H1 (cell line): ENCODE measurements at regions not wholly inside any gene's neighbourhood (a gene's known extent, or its start where the extent isn't known, plus 50 kb on each side); places are given as distances from the start of the nearest gene placed in this dataset.

Source experiments
- CTCF ChIA-PET: fragments of 300-600 bp; sonication (Branson Sonifier 250); formaldehyde crosslinking; loops from one replicate; lab custom pipeline; 2021; ENCODE audit not compliant: partially characterized antibody; lab: Charles Lee
- POLR2A ChIA-PET: fragments of 300-600 bp; sonication (Branson Sonifier 250); formaldehyde crosslinking; loops from one replicate; lab custom pipeline; 2021; ENCODE audit warnings: inconsistent platforms; ENCODE audit not compliant: partially characterized antibody; lab: Charles Lee
- DNase-seq, 2 experiments: peaks; one replicate each; pipeline versions ENCODE4 v3.0.0 to v3.0.0-alpha.2; 2010 to 2022; ENCODE audit warnings: low spot score in 2 of 2, low read depth in 1 of 2, mixed read lengths in 1 of 2
- FAIRE-seq: peaks from 2 replicates; lab custom pipeline; 2011; peaks lifted over from hg19 to GRCh38; lab: Jason Lieb, UNC
- H2AFZ ChIP-seq: 2 replicates; pipeline ENCODE4 v1.8.1; 2012; ENCODE audit warnings: low read length, inconsistent platforms
- H2AK5ac ChIP-seq: 2 replicates; pipeline ENCODE4 v1.6.1; 2013; ENCODE audit warnings: low read depth, low read length
- H2BK120ac ChIP-seq: replicated peaks from 2 replicates; pipeline ENCODE3; 2013; ENCODE audit warnings: low read depth, low read length, inconsistent platforms
- H2BK12ac ChIP-seq: 2 replicates; pipeline ENCODE4 v1.6.1; 2013; ENCODE audit warnings: low read depth, low read length
- H2BK15ac ChIP-seq: 2 replicates; pipeline ENCODE4 v1.6.1; 2013; ENCODE audit warnings: low read length
- H2BK20ac ChIP-seq: 2 replicates; pipeline ENCODE4 v1.6.1; 2013; ENCODE audit warnings: low read length
- H2BK5ac ChIP-seq: 2 replicates; pipeline ENCODE4 v1.6.1; 2013; ENCODE audit warnings: low read depth, low read length
- H3K14ac ChIP-seq: 2 replicates; pipeline ENCODE4 v1.6.1; 2013; ENCODE audit warnings: inconsistent platforms; ENCODE audit not compliant: insufficient read length
- H3K18ac ChIP-seq: 2 replicates; pipeline ENCODE4 v1.6.1; 2013; ENCODE audit warnings: low read length; ENCODE audit errors: extremely low read depth
- H3K23ac ChIP-seq: 2 replicates; pipeline ENCODE4 v1.6.1; 2013; ENCODE audit warnings: inconsistent platforms; ENCODE audit not compliant: insufficient read length
- H3K23me2 ChIP-seq: 2 replicates; pipeline ENCODE4 v1.6.1; 2013; ENCODE audit warnings: low read depth, low read length
- H3K27ac ChIP-seq: 2 replicates; pipeline ENCODE4 v1.6.1; 2011; ENCODE audit warnings: low read depth, low read length, inconsistent platforms
- H3K27me3 ChIP-seq, 4 experiments: replicated peaks in 1 of 4; 1 replicate in 1 of 4; 2 replicates in 3 of 4; pipeline versions ENCODE4 v1.6.1 to v1.8.1; 2011 to 2013; ENCODE audit warnings: low read length in 3 of 4, mild to moderate bottlenecking in 3 of 4, inconsistent platforms in 2 of 4, mixed read lengths in 2 of 4, moderate library complexity in 1 of 4; ENCODE audit not compliant: control insufficient read depth in 3 of 4, insufficient read depth in 3 of 4; ENCODE audit errors: extremely low read depth in 1 of 4
- H3K36me3 ChIP-seq, 4 experiments: 2 replicates each; pipeline versions ENCODE4 v1.6.1 to v1.8.1; 2011 to 2013; ENCODE audit warnings: mild to moderate bottlenecking in 4 of 4, low read length in 3 of 4, moderate library complexity in 2 of 4, control low read depth in 1 of 4, inconsistent platforms in 1 of 4; ENCODE audit not compliant: insufficient read depth in 4 of 4, control insufficient read depth in 2 of 4
- H3K4ac ChIP-seq: replicated peaks from 2 replicates; pipeline ENCODE3; 2013; ENCODE audit warnings: low read length, low read depth, mixed read lengths, inconsistent platforms; ENCODE audit not compliant: insufficient read length
- H3K4me1 ChIP-seq, 4 experiments: replicated peaks in 1 of 4; 1 replicate in 1 of 4; 2 replicates in 3 of 4; pipeline versions ENCODE4 v1.6.1 to v1.8.1; 2011 to 2013; ENCODE audit warnings: low read length in 3 of 4, inconsistent platforms in 2 of 4, mixed read lengths in 1 of 4; ENCODE audit not compliant: insufficient read depth in 4 of 4, control insufficient read depth in 3 of 4
- H3K4me2 ChIP-seq, 2 experiments: 2 replicates each; pipeline versions ENCODE4 v1.6.1 to v1.8.1; 2011 to 2013; ENCODE audit warnings: low read depth in 2 of 2, low read length in 2 of 2, control low read depth in 1 of 2, inconsistent platforms in 1 of 2, mild to moderate bottlenecking in 1 of 2; ENCODE audit not compliant: insufficient read depth in 1 of 2
- H3K4me3 ChIP-seq, 4 experiments: fragments of 200-600, 300-600 bp in 1 of 4; sonication (generic), shearing (Covaris generic), sonication (Bioruptor Twin) in 1 of 4; 2 replicates each; pipeline versions ENCODE4 v1.5.1 to v1.8.1; 2011 to 2016; ENCODE audit warnings: low read length in 4 of 4, low read depth in 3 of 4, control low read depth in 2 of 4, inconsistent platforms in 2 of 4, mild to moderate bottlenecking in 2 of 4, mixed read lengths in 1 of 4, moderate library complexity in 1 of 4; ENCODE audit not compliant: insufficient read depth in 2 of 4; ENCODE audit errors: extremely low read depth in 1 of 4
- H3K56ac ChIP-seq: replicated peaks from 2 replicates; pipeline ENCODE3; 2013; ENCODE audit warnings: low read depth, mild to moderate bottlenecking, mixed read lengths, low read length, inconsistent platforms; ENCODE audit not compliant: insufficient read length
- H3K79me1 ChIP-seq: 2 replicates; pipeline ENCODE4 v1.6.1; 2013; ENCODE audit warnings: low read depth, low read length, control low read depth
- H3K79me2 ChIP-seq, 2 experiments: 2 replicates each; pipeline versions ENCODE4 v1.6.1 to v1.8.1; 2012 to 2013; ENCODE audit warnings: low read length in 2 of 2, mild to moderate bottlenecking in 2 of 2, inconsistent platforms in 1 of 2; ENCODE audit not compliant: insufficient read depth in 2 of 2, control insufficient read depth in 1 of 2
- H3K9ac ChIP-seq, 4 experiments: replicated peaks in 1 of 4; 1 replicate in 1 of 4; 2 replicates in 3 of 4; pipeline versions ENCODE4 v1.6.1 to v1.8.1; 2011 to 2013; ENCODE audit warnings: low read depth in 3 of 4, low read length in 3 of 4, control low read depth in 2 of 4, mild to moderate bottlenecking in 2 of 4, moderate library complexity in 2 of 4, inconsistent platforms in 1 of 4; ENCODE audit errors: extremely low read depth in 1 of 4
- H3K9me3 ChIP-seq, 2 experiments: 2 replicates each; pipeline versions ENCODE4 v1.6.1 to v1.8.1; 2012 to 2013; ENCODE audit warnings: mild to moderate bottlenecking in 2 of 2, moderate library complexity in 2 of 2, control low read depth in 1 of 2, inconsistent platforms in 1 of 2, low read depth in 1 of 2, low read length in 1 of 2, mixed read lengths in 1 of 2; ENCODE audit not compliant: insufficient read depth in 2 of 2
- H4K20me1 ChIP-seq, 2 experiments: replicated peaks in 1 of 2; 2 replicates each; pipeline versions ENCODE3 to v1.8.1; 2011 to 2013; ENCODE audit warnings: inconsistent platforms in 2 of 2, low read length in 2 of 2, mild to moderate bottlenecking in 1 of 2; ENCODE audit not compliant: insufficient read depth in 2 of 2, control insufficient read depth in 1 of 2
- H4K5ac ChIP-seq: 2 replicates; pipeline ENCODE4 v1.6.1; 2013; ENCODE audit warnings: low read length, low read depth, mixed read lengths, inconsistent platforms; ENCODE audit not compliant: insufficient read length
- H4K8ac ChIP-seq: 2 replicates; pipeline ENCODE4 v1.8.0; 2013; ENCODE audit warnings: mild to moderate bottlenecking, moderate library complexity, low read length, inconsistent platforms; ENCODE audit not compliant: insufficient read depth; ENCODE audit errors: extremely low read depth
- H4K91ac ChIP-seq: replicated peaks from 2 replicates; pipeline ENCODE3; 2013; ENCODE audit warnings: low read length, mixed read lengths, inconsistent platforms; ENCODE audit not compliant: insufficient read length
- POU5F1 ChIP-seq: IDR thresholded peaks from 2 replicates; pipeline ENCODE4 v1.6.1; 2011; ENCODE audit warnings: low read depth, mild to moderate bottlenecking, low read length, moderate library complexity
- RFX5 ChIP-seq: IDR thresholded peaks from 2 replicates; pipeline ENCODE4 v1.6.1; 2011; ENCODE audit warnings: low read depth, low read length, improper control_type of control experiment, borderline replicate concordance
- SP4 ChIP-seq: IDR thresholded peaks from 2 replicates; pipeline ENCODE4 v1.6.1; 2012; ENCODE audit warnings: low read length, inconsistent platforms
- SRF ChIP-seq: IDR thresholded peaks from 2 replicates; pipeline ENCODE4 v1.6.1; 2011; ENCODE audit warnings: mild to moderate bottlenecking, low read depth, low read length, moderate library complexity
- TAF7 ChIP-seq: optimal IDR thresholded peaks from 2 replicates; pipeline ENCODE3; 2011; ENCODE audit warnings: low read depth, mild to moderate bottlenecking, inconsistent platforms, low read length, moderate library complexity, borderline replicate concordance
- WGBS, 2 experiments: shearing (Covaris generic) in 1 of 2; methylation state at CpG; one replicate each; pipeline versions ENCODE4 v1.1.6 to v1.1.7; 2013 to 2015; ENCODE audit warnings: low lambda C conversion rate in 2 of 2, mixed read lengths in 2 of 2, inconsistent platforms in 1 of 2, low coverage in 1 of 2, missing lambda C conversion rate in 1 of 2; ENCODE audit not compliant: insufficient replicate concordance in 2 of 2, insufficient coverage in 1 of 2, insufficient read length in 1 of 2; ENCODE audit errors: extremely low coverage in 1 of 2, missing lambda C conversion rate in 1 of 2; 5-methylcytosine and 5-hydroxymethylcytosine counted together
- TF ChIP-seq, protein P1 (sequence below), 3 experiments: IDR thresholded peaks; 1 replicate in 2 of 3; 2 replicates in 1 of 3; pipeline versions ENCODE4 v1.5.1 to v1.6.1; 2011; ENCODE audit warnings: low read length in 3 of 3, mild to moderate bottlenecking in 3 of 3, inconsistent platforms in 2 of 3, low read depth in 1 of 3, moderate library complexity in 1 of 3; ENCODE audit not compliant: insufficient read depth in 1 of 3; ENCODE audit errors: control extremely low read depth in 1 of 3

DNA sequence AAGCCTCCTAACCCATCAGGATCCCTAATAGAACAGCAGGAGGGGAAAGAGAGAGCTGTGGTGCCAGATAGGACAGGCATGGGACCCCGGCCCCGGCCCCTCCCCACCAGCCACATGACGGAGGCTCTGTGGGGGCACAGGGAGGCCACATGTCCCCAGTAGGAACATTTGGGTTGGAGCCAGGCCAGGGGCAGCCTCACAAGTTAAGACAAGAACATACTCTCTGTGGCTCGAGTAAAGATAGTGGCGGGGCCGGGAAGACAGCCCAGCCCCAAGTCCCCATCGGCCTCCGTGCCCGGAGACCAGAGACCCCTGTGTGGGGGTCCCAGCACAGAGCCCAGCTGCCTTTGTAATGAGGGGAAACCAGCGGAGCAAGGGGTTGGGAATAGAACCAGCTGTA lies 78.6 kb upstream of the GALNT9 start:
- CTCF ChIA-PET, result interaction anchor here (1.5 to 1.7 kb wide), 3 partner anchors 10 to 214 kb away, joined by 3 to 5 read pairs (median 4); no protein-coding TSS in a partner anchor

More for the DNA sequence above, 78.6 kb upstream of the GALNT9 start:
- H3K56ac ChIP-seq, result no peak overlapping the region
- H3K36me3 ChIP-seq, result no peaks in the 10 kb centered on the region
- H4K8ac ChIP-seq, result no peak overlapping the region
- H3K27ac ChIP-seq, result no peak overlapping the region
- H2BK20ac ChIP-seq, result no peak overlapping the region
- 92% methylated on average over 7 of the region's 10 CpGs; no CpG with 5 or more reads in 1 of the 2 experiments for WGBS, 2 experiments
- H2BK120ac ChIP-seq, result no peak overlapping the region
- no peak overlapping the region for H3K9ac ChIP-seq
- TF ChIP-seq, protein P1, sequence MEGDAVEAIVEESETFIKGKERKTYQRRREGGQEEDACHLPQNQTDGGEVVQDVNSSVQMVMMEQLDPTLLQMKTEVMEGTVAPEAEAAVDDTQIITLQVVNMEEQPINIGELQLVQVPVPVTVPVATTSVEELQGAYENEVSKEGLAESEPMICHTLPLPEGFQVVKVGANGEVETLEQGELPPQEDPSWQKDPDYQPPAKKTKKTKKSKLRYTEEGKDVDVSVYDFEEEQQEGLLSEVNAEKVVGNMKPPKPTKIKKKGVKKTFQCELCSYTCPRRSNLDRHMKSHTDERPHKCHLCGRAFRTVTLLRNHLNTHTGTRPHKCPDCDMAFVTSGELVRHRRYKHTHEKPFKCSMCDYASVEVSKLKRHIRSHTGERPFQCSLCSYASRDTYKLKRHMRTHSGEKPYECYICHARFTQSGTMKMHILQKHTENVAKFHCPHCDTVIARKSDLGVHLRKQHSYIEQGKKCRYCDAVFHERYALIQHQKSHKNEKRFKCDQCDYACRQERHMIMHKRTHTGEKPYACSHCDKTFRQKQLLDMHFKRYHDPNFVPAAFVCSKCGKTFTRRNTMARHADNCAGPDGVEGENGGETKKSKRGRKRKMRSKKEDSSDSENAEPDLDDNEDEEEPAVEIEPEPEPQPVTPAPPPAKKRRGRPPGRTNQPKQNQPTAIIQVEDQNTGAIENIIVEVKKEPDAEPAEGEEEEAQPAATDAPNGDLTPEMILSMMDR (IDR thresholded peaks at IDR 0.05; ENCODE audit: control extremely low read depth in 1 of 3, insufficient read depth in 1 of 3, low read depth in 1 of 3, low read length in 3 of 3), result no peak
- TF ChIP-seq RFX5 (no peak), TAF7 (no peak), SP4 (no peak), SRF (no peak), POU5F1 (no peak)
- H3K18ac ChIP-seq, result no peak overlapping the region
- H3K23me2 ChIP-seq, result no peaks in the 10 kb centered on the region; the same call in 1 of the 2 replicates
- H2BK5ac ChIP-seq, result no peak overlapping the region
- no peaks in the 10 kb centered on the region; a peak in 1 of 4 replicates for H3K9me3 ChIP-seq
- no peak overlapping the region for H3K4ac ChIP-seq
- H3K14ac ChIP-seq, result no peak overlapping the region
- POLR2A ChIA-PET, result interaction anchor here (0.7 kb wide), 1 partner anchor 18 kb away, joined by 3 read pairs; no protein-coding TSS in a partner anchor
- H3K4me1 ChIP-seq, result no peaks in the 10 kb centered on the region; a peak in 1 of 7 replicates
- no peak overlapping the region for H3K23ac ChIP-seq
- H2BK12ac ChIP-seq, result no peak overlapping the region
- no peak overlapping the region for H2BK15ac ChIP-seq
- no peak overlapping the region for H3K4me3 ChIP-seq
- no peak overlapping the region for H2AFZ ChIP-seq
- H3K27me3 ChIP-seq, result peaks cover 0 to 8% (median 5%) of the 10 kb centered on the region in 4 experiments; a peak in 3 of 7 replicates
- no peak for FAIRE-seq
- no peak overlapping the region for H3K4me2 ChIP-seq
- H4K5ac ChIP-seq, result no peak overlapping the region
- no peak overlapping the region for H4K91ac ChIP-seq
- peaks cover 0 to 2% of the 10 kb centered on the region in 2 experiments for H4K20me1 ChIP-seq
- DNase-seq, result no peak
- H3K79me1 ChIP-seq, result no peaks in the 10 kb centered on the region
- no peak overlapping the region for H2AK5ac ChIP-seq
- no peaks in the 10 kb centered on the region for H3K79me2 ChIP-seq
